Ascending aorta (tissue), 2 donors: ENCODE measurements at regions not wholly inside any gene's neighbourhood (a gene's known extent, or its start where the extent isn't known, plus 50 kb on each side); places are given as distances from the start of the nearest gene placed in this dataset.
"Not testable (repeated sequence)": the region's sequence is repeated elsewhere in the genome, so short reads cannot be mapped to it uniquely, and the experiment has no call there.

ENCODE experiments used
- DNase-seq, 2 donors: peaks; one replicate each; pipeline ENCODE4 v3.0.0-alpha.2; 2019; ENCODE audit warnings: low spot score in 2 of 2
- H3K27ac ChIP-seq, 2 donors: fragments of 200-600 bp; sonication (generic); one replicate each; pipeline ENCODE4 v1.5.1; 2016 to 2017; ENCODE audit warnings: mild to moderate bottlenecking in 1 of 2
- H3K27me3 ChIP-seq: fragments of 200-600 bp; sonication (generic); one replicate; pipeline ENCODE4 v1.5.1; 2017
- H3K36me3 ChIP-seq, 2 donors: fragments of 200-600 bp; sonication (generic); one replicate each; pipeline ENCODE4 v1.5.1; 2016
- H3K4me1 ChIP-seq, 2 donors: fragments of 200-600 bp; sonication (generic); one replicate each; pipeline ENCODE4 v1.5.1; 2016 to 2017; ENCODE audit warnings: mild to moderate bottlenecking in 1 of 2
- H3K4me3 ChIP-seq, 2 donors: fragments of 200-600 bp; sonication (generic); one replicate each; pipeline ENCODE4 v1.5.1; 2016 to 2017; ENCODE audit warnings: mild to moderate bottlenecking in 1 of 2
- H3K9me3 ChIP-seq, 2 donors: fragments of 200-600 bp; sonication (generic); one replicate each; pipeline ENCODE4 v1.5.1; 2016
- intact Hi-C: fragments of 100-400 bp; cut with DNase I; formaldehyde crosslinking; loops from one replicate; pipeline ENCODE4 v1.15.1; 2023
- TF ChIP-seq, protein P1 (sequence below), 3 experiments: fragments of 200-600 bp in 2 of 3; fragments of 450-650 bp in 1 of 3; sonication (generic) in 2 of 3; IDR thresholded peaks; one replicate each; pipeline ENCODE4 v1.5.1; 2016 to 2019; ENCODE audit warnings: antibody characterized with exemption in 3 of 3, mild to moderate bottlenecking in 1 of 3, moderate library complexity in 1 of 3

GRCh38 chr22:49512487-49513165 lies 315.0 kb downstream of the BRD1 start:
- Histone ChIP-seq H3K9me3 (no peaks in the 10 kb centered on the region), H3K4me3 (no peak overlapping the region), H3K36me3 (no peaks in the 10 kb centered on the region), H3K4me1 (no peaks in the 10 kb centered on the region), H3K27ac (no peak overlapping the region), H3K27me3 (no peaks in the 10 kb centered on the region)
- intact Hi-C loops: no loop called here
- TF ChIP-seq, protein P1, sequence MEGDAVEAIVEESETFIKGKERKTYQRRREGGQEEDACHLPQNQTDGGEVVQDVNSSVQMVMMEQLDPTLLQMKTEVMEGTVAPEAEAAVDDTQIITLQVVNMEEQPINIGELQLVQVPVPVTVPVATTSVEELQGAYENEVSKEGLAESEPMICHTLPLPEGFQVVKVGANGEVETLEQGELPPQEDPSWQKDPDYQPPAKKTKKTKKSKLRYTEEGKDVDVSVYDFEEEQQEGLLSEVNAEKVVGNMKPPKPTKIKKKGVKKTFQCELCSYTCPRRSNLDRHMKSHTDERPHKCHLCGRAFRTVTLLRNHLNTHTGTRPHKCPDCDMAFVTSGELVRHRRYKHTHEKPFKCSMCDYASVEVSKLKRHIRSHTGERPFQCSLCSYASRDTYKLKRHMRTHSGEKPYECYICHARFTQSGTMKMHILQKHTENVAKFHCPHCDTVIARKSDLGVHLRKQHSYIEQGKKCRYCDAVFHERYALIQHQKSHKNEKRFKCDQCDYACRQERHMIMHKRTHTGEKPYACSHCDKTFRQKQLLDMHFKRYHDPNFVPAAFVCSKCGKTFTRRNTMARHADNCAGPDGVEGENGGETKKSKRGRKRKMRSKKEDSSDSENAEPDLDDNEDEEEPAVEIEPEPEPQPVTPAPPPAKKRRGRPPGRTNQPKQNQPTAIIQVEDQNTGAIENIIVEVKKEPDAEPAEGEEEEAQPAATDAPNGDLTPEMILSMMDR (IDR thresholded peaks at IDR 0.05): no peak
- no peak for DNase-seq

DNA sequence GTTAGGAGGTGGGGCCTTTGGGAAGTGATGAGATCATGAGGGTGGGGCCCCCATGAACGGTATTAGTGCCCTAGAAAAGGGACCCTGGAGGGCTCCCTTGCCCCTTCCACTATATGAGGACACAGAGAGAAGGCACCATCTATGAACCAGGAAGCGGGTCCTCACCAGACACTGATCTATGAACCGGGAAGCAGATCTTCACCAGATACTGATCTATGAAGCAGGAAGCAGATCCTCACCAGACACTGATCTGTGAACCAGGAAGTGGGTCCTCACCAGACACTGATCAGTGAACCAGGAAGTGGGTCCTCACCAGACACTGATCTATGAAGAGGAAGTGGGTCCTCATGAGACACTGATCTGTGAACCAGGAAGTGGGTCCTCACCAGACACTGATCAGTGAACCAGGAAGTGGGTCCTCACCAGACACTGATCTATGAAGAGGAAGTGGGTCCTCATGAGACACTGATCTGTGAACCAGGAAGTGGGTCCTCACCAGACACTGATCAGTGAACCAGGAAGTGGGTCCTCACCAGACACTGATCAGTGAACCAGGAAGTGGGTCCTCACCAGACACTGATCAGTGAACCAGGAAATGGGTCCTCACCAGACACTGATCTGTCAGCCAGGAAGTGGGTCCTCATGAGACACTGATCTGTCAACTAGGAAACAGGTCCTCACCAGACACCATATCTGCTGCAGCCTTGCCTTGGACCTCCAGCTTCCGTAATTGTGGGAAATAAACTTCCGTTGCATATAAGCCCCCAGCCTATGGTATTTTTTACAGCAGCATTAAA lies 316.1 kb downstream of the BRD1 start:
- peak in 1 of 2 donors; percentile 40 for DNase-seq
- H3K36me3 ChIP-seq, H3K27me3 ChIP-seq, H3K27ac ChIP-seq, H3K4me1 ChIP-seq, intact Hi-C loops, H3K4me3 ChIP-seq, H3K9me3 ChIP-seq: not testable (repeated sequence)

DNA sequence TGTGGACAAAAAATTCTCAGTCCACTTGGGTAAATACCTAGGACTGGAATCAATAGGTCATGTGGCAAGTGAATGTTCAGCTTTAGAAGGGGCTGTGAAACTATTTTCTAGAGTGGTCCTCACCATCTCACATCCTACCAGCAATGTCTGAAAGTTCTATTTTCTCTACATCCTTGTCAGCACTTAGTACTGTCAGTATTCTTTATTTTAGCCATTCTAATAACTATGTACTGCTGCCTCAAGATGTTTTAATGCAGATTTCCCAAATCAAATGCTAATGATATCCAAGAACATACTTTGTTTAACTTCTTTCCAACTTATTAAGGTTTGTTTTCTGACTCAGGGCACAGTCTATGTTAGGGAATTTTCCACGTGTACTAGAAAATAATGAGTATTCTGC lies 317.0 kb downstream of the BRD1 start:
- no peak for DNase-seq
- H3K4me1 ChIP-seq: no peaks in the 10 kb centered on the region
- H3K9me3 ChIP-seq: no peaks in the 10 kb centered on the region
- TF ChIP-seq, protein P1 (IDR thresholded peaks at IDR 0.05): no peak
- H3K27me3 ChIP-seq: no peaks in the 10 kb centered on the region
- intact Hi-C loops: no loop called here
- H3K4me3 ChIP-seq: no peak overlapping the region
- H3K36me3 ChIP-seq: no peaks in the 10 kb centered on the region
- H3K27ac ChIP-seq: no peak overlapping the region

- intact Hi-C loops: no loop called here
- no peak for DNase-seq
Measured at GRCh38 chr22:49509016-49509415, 318.7 kb downstream of the BRD1 start.

DNA sequence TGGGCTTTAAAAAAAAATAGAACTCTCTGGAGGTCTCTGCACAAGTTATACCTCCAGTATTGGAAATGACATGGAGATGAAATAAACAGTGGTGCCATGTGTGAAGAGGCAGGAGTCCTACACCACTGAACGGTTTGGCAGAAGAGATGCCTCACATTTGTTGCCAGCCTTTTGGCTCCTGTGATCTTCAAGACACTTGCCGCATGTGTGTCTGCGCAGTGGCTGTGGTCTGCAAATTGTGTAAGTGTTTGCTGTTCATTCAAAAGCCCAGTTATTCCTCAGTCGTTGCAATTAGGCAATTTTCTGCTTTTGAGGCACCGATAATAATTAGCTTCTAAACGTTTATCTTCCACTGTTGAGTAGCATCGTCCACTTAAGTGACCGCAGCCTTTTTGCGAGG lies 319.1 kb downstream of the BRD1 start:
- Histone ChIP-seq H3K27me3 (no peaks in the 10 kb centered on the region), H3K27ac (no peak overlapping the region), H3K4me1 (no peaks in the 10 kb centered on the region), H3K4me3 (no peak overlapping the region), H3K9me3 (no peaks in the 10 kb centered on the region), H3K36me3 (no peaks in the 10 kb centered on the region)
- no peak for DNase-seq
- TF ChIP-seq, protein P1 (IDR thresholded peaks at IDR 0.05): no peak
- intact Hi-C loops: no loop called here

More at GRCh38 chr22:49509016-49509415, 318.7 kb downstream of the BRD1 start:
- H3K4me1 ChIP-seq: no peaks in the 10 kb centered on the region
- no peaks in the 10 kb centered on the region for H3K27me3 ChIP-seq
- no peak overlapping the region for H3K27ac ChIP-seq
- TF ChIP-seq, protein P1 (IDR thresholded peaks at IDR 0.05): no peak
- H3K9me3 ChIP-seq: no peaks in the 10 kb centered on the region
- H3K36me3 ChIP-seq: no peaks in the 10 kb centered on the region
- H3K4me3 ChIP-seq: no peak overlapping the region

GRCh38 chr22:49507607-49508292 lies 319.9 kb downstream of the BRD1 start:
- intact Hi-C loops: no loop called here
- no peak overlapping the region for H3K4me3 ChIP-seq
- no peaks in the 10 kb centered on the region for H3K27me3 ChIP-seq
- H3K27ac ChIP-seq: no peak overlapping the region
- DNase-seq: no peak
- H3K9me3 ChIP-seq: no peaks in the 10 kb centered on the region
- H3K36me3 ChIP-seq: no peaks in the 10 kb centered on the region
- TF ChIP-seq, protein P1 (IDR thresholded peaks at IDR 0.05): no peak
- no peaks in the 10 kb centered on the region for H3K4me1 ChIP-seq
